ENCODE measurements at regions not wholly inside any gene's neighbourhood (a gene's known extent, or its start where the extent isn't known, plus 50 kb on each side); places are given as distances from the start of the nearest gene placed in this dataset.

- DNase-seq: no peak
- no TSS peak for BruUV-seq (replicated peaks)
Observed at GRCh38 chr7:16223963-16224707, 197.2 kb downstream of the CRPPA start.

More at GRCh38 chr7:16223963-16224707, 197.2 kb downstream of the CRPPA start:
- Histone ChIP-seq H3K79me1 (ENCODE audit: low read depth in 1 of 2, low read length in 2 of 2) (no peaks in the 10 kb centered on the region), H3K4me3 (ENCODE audit: insufficient read depth, low read depth, low read length) (no peak overlapping the region), H3K4me1 (ENCODE audit: control insufficient read depth, insufficient read depth, low read length) (no peaks in the 10 kb centered on the region; the same call in 1 of the 2 replicates), H4K20me1 (ENCODE audit: insufficient read depth, low read length) (no peaks in the 10 kb centered on the region), H2BK120ac (ENCODE audit: low read depth, low read length) (no peak overlapping the region), H2BK5ac (ENCODE audit: low read depth, low read length, poor library complexity, severe bottlenecking) (no peak overlapping the region), H3K4me2 (ENCODE audit: low read depth, low read length) (no peak overlapping the region), H4K91ac (ENCODE audit: insufficient read depth, low read depth, low read length) (no peak overlapping the region), H3K36me3 (ENCODE audit: control insufficient read depth, insufficient read depth, low read length) (no peaks in the 10 kb centered on the region), H3K27me3 (ENCODE audit: control insufficient read depth, insufficient read depth, low read length) (no peaks in the 10 kb centered on the region), H2AK9ac (replicated peaks; ENCODE audit: low read depth, low read length, poor library complexity) (no peak overlapping the region), H4K5ac (ENCODE audit: low read depth, low read length) (no peak overlapping the region), H2AK5ac (ENCODE audit: low read depth, low read length) (no peak overlapping the region), H3K14ac (replicated peaks; ENCODE audit: low read depth, low read length) (no peak overlapping the region), H2BK15ac (ENCODE audit: low read depth, low read length) (no peak overlapping the region), H2BK20ac (ENCODE audit: low read depth, low read length) (no peak overlapping the region), H3K56ac (ENCODE audit: extremely low read depth, insufficient read depth, low read length) (no peak overlapping the region), H2AFZ (replicated peaks; ENCODE audit: low read length, poor library complexity) (no peak overlapping the region), H4K8ac (ENCODE audit: low read depth in 2 of 2, low read length in 2 of 2) (no peak overlapping the region), H3K9me3 (ENCODE audit: control insufficient read depth, insufficient read depth, low read length) (no peaks in the 10 kb centered on the region), H3K9me1 (ENCODE audit: insufficient read depth, low read length) (no peaks in the 10 kb centered on the region), H3K18ac (ENCODE audit: low read depth, low read length) (no peak overlapping the region; the same call in 1 of the 2 replicates), H3K27ac (ENCODE audit: insufficient read depth, low read length) (no peak overlapping the region), H3K23ac (ENCODE audit: low read depth, low read length) (no peak overlapping the region), H3K9ac (ENCODE audit: low read depth, low read length) (no peak overlapping the region), H3K4ac (ENCODE audit: low read depth, low read length) (no peak overlapping the region)
- ChIA-PET CTCF (interaction anchor here (0.5 kb wide), 1 partner anchor 14 kb away, joined by 4 read pairs; no protein-coding TSS in a partner anchor), POLR2A (ENCODE audit: unreplicated experiment) (no interaction called here)
- intact Hi-C loops (cut with micrococcal nuclease) (no loop called here), dilution Hi-C loops (cut with HindIII; ENCODE audit: low sequenced_read_pairs, unreplicated experiment) (no loop called here), in situ Hi-C loops (cut with MboI; ENCODE audit: low sequenced_read_pairs) (no loop called here)
- no CpG with 5 or more reads among the region's 8 CpGs for WGBS, 2 experiments (ENCODE audit: extremely low coverage in 2 of 2, insufficient read length in 1 of 2)
- ATAC-seq (ENCODE audit: low read depth): no peak; the same call in 1 of the 2 replicates
- no peak for TF ChIP-seq RAD21 (IDR thresholded peaks at IDR 0.05; ENCODE audit: low read length)
